ENCODE measurements at regions not wholly inside any gene's neighbourhood (a gene's known extent, or its start where the extent isn't known, plus 50 kb on each side); places are given as distances from the start of the nearest gene placed in this dataset.

- DNase-seq (ENCODE audit: low read depth) = no peak
These were observed 173.1 kb downstream of the NECTIN3 start for GRCh38 chr3:111244760-111245159.

DNA sequence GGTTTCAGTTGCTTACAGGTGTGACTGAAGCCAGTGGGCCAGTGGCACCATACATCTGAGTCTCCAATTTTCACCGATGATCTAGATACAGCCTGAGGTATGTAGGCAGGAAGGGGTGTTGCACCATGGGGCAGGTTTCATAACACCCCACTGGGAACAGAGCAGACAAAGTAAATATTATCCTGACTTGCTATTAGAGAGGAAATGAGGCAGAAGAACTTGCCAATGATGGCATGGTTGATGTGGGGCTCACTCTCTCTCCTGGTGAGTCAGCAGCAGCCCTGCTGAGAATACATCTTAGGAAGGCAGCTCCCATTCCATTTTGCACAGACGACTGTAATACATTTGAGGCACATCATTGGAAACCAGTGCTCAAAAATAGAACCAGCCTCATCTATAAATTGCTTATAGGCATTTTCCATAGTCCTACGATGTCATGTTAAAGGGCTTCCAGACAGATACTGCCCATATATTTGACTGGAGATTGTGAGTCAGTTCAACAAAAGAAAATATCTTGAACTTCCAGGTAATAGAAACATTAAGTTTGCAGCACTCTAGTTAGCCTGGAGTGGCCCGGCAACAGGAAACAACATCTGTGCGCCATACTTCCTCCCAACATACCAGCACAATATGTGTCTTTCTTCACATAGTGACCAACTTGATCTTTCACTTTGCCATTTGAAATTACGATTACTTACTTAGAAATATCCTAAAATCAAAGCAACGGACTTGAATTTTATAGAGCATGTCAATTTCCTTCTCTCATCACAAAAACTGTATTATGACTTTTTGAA is 175.5 kb downstream of the NECTIN3 start:
- DNase-seq (ENCODE audit: low read depth) = no peak

GRCh38 chr3:111248406-111248805 is 176.8 kb downstream of the NECTIN3 start:
- DNase-seq (ENCODE audit: low read depth) = no peak

GRCh38 chr3:111249421-111249820 is 177.8 kb downstream of the NECTIN3 start:
- no peak for DNase-seq (ENCODE audit: low read depth)

DNA sequence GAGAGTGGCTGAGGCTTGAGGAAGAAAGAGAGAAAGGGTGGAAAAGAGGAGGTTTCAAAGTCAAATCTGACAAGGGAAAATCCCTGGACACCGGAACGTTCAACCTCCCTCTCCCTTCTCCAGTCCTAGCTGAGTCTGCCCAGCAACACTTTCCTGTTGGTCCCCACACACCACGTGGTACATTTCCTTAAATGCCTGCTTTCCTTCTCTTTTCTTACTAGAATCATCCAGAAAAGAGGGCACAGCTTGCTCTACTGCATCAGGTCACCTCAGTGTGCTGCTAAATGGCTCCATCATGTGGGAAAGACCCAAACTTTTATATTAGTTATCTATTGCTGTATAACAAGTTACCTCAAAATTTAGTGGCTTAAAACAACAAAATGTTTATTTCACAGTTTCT is 181.2 kb downstream of the NECTIN3 start:
- no peak for DNase-seq (ENCODE audit: low read depth)

GRCh38 chr3:111253733-111254132 is 182.1 kb downstream of the NECTIN3 start:
- DNase-seq (ENCODE audit: low read depth) = no peak

GRCh38 chr3:111260878-111261277 is 189.3 kb downstream of the NECTIN3 start:
- no peak for DNase-seq (ENCODE audit: low read depth)

- DNase-seq (ENCODE audit: low read depth) = no peak
These were observed 198.2 kb downstream of the NECTIN3 start for GRCh38 chr3:111269777-111270176.

DNA sequence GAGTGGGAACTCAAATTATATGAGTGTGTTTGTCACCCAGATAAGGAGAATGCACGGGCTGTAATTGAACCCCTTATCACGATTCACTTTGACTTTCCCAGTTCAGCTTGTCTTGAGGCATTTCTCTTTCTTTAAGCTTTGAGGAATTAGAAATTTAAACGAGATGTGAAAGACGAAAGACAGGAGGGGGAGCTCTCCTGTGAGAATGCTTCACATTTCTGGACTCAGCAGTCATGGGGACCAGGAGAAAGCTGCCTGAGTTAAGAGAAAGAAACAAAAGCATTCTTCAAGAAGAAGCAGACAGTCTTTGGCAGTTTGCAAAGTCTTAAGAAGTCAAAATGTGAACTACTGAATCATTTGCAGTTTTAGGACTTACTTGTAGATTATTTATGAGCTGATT is 205.6 kb downstream of the NECTIN3 start:
- no peak for DNase-seq (ENCODE audit: low read depth)

DNA sequence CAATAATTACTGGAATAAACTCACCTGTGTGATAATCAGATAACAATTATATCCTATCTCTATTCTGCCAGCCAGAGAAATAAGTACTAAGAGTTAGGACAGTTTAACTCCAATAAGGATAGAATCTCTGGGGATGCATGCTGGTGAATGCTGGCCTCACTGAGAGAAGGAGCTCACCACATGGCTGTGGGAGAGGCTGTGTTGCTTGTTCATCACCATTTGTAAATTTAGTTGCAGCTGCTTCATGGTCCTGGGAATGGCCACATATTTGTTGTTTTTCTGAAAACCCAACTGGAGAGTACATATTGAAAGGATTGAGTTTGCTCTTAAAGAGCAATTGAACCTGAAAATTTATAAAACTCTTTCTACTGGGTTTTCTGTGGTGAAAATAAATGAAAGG is 207.3 kb downstream of the NECTIN3 start:
- DNase-seq (ENCODE audit: low read depth) = no peak

- no peak for DNase-seq (ENCODE audit: low read depth)
These were observed 210.4 kb downstream of the NECTIN3 start for GRCh38 chr3:111282024-111282423.

DNA sequence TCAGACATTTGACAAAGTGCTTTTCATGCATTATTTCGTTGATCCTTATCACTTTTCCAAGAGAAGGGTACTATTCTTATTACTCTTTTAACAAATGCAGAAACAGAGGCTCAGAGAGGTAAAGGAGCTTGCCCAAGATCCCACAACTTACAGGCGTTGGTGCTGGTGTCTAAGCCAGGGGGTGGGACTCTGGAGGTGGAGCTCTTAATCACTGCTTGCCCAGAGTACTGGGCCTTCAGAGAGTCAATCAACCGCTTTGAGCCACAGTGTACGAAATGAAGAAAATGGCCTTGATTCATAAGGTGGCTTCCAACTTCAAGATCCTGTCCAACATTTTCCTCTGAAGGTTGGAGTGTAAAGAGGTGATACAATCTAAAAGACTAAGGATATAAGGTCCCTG is 211.5 kb downstream of the NECTIN3 start:
- no peak for DNase-seq (ENCODE audit: low read depth)

DNA sequence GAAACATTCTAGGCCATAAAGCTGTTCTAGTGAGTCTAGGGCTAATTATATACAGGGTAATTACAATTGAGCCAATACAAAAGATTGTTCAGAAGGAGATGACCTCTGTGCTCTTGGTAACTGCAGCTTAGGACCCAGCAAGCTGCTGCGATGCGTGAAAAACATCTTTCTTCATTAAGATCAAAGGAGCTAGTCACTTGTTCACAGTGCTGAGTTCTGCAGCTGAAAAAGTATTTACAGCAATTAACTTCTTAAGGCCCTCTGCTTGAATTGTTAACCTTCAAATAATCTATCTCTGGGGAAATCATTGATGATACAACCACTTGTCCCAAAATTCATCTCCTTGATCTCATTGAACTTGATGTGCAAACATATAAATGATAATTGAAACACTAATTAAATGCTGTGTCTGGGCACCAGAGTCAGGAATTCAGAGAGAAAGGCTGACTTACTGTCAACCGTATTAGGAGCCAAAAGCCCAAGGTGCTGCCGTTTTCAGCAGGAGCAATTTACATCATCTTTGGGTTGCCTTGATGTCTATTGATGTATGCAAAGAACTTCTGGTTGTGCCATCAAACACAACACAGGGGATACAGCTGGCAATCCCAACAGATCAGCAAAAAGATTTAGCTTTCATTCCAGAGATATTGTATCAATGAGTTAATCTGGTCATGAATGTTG is 213.0 kb downstream of the NECTIN3 start:
- DNase-seq (ENCODE audit: low read depth) = no peak

- DNase-seq (ENCODE audit: low read depth) = no peak
These were observed 213.5 kb downstream of the NECTIN3 start for GRCh38 chr3:111285184-111285538.

DNA sequence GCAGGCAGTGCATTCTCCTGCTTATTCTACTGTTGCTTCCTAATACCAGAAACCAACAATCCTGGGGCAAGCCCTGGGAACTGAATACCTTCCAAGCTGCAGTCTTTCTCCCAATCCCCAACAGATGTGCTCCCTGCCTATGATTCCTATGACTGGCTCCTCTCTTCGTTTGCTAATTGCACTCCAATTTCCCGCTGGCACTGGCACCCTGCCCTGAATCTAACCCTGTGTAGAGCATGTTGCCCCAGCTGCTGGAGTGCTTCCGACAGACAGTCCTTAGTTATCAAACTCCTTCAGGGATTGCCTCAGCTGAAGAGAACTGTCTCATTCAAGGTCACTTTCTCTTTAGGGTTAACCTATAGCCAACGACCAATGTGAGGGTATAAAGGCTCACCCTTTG is 214.1 kb downstream of the NECTIN3 start:
- no peak for DNase-seq (ENCODE audit: low read depth)

DNA sequence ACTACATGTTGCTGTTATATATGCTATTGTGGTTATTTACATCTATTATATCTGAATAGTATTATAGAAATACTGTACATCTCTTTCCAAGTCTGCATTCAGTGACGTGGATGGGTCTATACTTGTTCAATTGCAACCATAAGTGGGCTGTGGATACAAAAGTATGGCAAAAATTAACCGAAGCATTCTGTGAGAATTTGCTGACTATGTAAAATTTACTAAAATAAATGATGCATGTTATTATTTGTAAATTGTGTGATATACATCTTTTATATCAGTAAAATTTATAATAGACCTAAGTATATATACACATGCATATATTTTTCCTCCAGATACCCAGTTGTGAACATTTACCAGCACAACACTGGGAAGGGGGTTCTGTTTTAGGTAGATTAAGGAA is 215.1 kb downstream of the NECTIN3 start:
- no peak for DNase-seq (ENCODE audit: low read depth)

DNA sequence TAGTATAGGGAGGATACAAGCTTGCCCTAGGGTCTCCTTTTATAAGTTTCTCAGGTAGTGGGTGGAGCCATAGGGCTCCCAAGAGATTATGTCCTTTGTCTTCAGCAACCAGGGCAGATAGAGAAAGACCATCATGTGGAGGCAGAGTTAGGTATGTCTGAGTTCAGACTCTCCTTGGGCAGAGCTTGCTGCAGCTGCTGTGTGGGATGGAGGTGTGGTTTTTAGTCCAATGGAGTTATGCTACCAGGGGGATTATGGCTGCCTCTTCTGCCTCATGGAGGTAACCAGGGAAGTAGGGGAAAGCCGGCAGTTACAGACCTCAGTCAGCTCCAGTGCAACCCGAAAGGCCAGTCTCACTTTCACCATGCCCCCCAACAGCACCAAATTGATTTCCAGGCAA is 220.5 kb downstream of the NECTIN3 start:
- no peak for DNase-seq (ENCODE audit: low read depth)

DNA sequence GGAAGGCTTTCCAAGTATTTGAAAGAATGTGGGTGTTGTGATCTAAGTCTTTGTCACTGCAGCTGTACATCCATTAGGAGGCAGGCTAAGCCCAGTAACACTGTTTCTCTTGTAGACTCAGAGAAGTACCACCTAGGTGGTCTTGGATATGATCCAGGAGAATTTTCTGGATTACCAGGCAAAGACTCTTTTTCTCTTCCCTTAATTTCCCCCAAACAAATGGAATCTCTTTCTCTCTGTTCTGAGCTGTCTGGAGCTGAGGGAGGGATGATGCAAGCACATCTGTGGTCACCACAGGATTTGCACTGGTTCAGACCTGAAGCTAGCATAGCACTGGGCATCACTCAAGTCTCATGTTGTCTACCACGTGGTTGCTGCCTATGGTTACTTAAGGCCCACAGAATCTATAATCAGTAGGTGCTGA is 227.6 kb downstream of the NECTIN3 start:
- DNase-seq (ENCODE audit: low read depth) = no peak

DNA sequence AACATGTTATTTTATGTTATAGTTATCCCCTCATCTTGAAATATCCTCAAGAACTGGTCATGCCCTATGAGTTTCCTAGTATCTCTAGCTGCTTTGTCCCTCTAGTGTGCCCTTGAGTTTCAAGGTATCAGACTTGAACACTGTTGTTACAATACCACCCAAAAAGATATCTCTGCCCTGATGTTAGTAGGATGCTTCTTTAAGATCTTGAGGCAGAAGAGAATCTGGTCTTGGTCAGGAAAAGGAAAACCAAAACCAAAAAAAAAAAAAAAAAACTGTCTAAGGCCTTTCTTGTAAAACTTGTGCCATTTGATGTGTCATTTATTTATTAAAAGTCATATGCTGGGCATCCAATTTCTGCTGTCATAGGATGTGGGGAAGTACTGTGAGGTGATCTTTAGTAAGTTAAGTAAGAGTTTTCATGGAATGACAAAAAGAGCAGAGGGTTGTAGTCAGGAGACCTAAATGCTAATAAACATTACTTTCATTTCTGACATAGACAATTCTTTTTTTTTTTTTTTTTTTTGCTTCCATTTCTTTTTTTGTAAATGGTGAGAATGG is 229.7 kb downstream of the NECTIN3 start:
- no peak for DNase-seq (ENCODE audit: low read depth)

DNA sequence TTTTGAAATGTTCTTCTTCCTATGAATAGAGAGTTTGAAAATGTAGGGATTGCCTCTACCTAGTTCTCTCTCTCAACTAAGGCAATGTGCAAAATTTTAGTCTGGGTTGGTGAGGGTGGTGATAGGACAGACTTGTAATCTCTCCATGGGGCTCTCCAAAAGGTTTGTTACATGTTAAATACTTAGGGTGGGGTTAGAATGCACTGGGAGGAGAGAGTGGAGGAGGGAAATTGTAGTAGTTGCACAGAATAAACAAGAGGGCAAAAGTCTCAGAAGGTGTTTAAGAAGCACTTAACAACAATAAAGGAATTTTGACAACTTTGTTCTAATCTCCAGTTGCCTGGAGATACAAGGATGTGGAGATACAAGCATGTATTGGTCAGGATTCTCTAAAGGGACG is 230.4 kb downstream of the NECTIN3 start:
- DNase-seq (ENCODE audit: low read depth) = no peak

DNA sequence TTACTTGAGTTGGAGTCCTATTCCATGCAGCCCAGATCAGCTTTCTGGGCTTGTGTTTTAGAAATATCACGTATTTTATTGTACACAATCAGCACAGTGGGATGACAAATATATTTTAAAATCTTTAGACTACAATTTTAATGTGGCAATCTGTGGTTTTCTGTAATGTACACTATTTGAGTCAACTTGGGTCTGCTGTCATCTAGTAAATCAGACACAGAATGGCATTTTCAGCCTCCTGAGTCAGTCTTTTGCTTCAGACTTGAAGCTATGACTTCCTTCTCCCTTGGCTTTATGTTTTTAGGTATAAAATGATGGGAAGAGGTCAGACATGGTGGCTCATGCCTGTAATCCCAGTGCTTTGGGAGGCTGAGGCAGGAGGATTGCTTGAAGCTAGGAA is 232.1 kb downstream of the NECTIN3 start:
- DNase-seq (ENCODE audit: low read depth) = no peak

DNA sequence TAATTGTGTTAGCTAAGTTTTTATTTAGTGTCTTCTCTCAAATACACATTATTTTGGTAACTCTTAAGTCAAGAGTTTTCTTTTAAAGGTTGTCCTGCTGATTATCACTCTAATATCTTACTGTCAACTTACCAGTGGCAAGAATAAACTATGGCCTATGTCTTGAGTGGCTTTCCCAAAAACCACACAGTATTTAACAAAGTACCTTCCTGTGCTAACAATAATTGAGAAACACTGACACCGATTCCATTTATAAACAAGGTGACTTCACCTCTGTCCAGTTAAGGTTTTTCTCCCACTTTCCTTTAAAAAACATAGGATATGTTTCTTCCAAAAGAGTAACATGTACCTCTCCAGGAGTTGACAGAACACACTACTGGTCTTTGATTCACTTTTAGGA is 234.3 kb upstream of the CD96 start:
- DNase-seq (ENCODE audit: low read depth) = no peak

DNA sequence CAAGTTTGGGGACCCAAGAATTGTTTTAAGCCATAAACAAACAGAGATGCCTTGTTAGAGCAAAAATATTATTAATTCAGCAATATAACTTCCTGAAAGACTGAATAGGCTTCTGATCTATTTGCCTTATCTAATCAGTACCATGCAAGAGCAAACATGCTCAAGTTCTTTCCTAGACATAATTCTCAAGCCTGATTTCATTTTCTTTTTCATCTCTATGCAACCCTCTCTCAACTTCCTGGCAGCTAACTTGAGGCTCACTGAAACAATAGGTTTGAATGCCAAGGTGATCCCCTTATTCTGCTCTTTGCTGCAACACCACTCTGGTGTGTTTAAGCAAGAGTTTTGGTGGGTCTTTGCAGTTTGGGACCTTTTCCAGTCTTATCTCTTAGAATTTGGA is 230.9 kb upstream of the CD96 start:
- DNase-seq (ENCODE audit: low read depth) = no peak

All from activated T-helper 9 cell treated with anti-CD3 and anti-CD28 coated beads, Interleukin-2, amount 50 U/mL, for 16 hours (primary cell).